Right lobe of liver (tissue), 6 donors: ENCODE measurements at regions not wholly inside any gene's neighbourhood (a gene's known extent, or its start where the extent isn't known, plus 50 kb on each side); places are given as distances from the start of the nearest gene placed in this dataset.

Source experiments
- ATAC-seq, 4 donors: fragments of 200-7000 bp; cut with Tn5 transposase; one replicate each; pipeline ENCODE4 v1.9.1; 2020; ENCODE audit warnings: mild to moderate bottlenecking in 4 of 4, moderate library complexity in 4 of 4
- DNase-seq, 3 donors: peaks; one replicate each; pipeline ENCODE4 v3.0.0-alpha.2; 2020
- H3K27ac ChIP-seq, 3 donors: fragments of 200-600 bp; one replicate each; pipeline ENCODE4 v1.8.0; 2022
- H3K27me3 ChIP-seq, 2 donors: fragments of 200-600 bp; one replicate each; pipeline ENCODE4 v1.8.0; 2022
- H3K36me3 ChIP-seq, 4 donors: fragments of 200-600 bp; sonication (generic) in 1 of 4; one replicate each; pipeline versions ENCODE4 v1.5.1 to v1.8.0; 2017 to 2022; ENCODE audit warnings: control low read depth in 1 of 4
- H3K4me1 ChIP-seq, 4 donors: fragments of 200-600 bp; sonication (generic) in 1 of 4; one replicate each; pipeline versions ENCODE4 v1.5.1 to v1.8.0; 2017 to 2022; ENCODE audit warnings: control low read depth in 1 of 4
- H3K4me3 ChIP-seq, 3 donors: fragments of 200-600 bp; one replicate each; pipeline ENCODE4 v1.8.0; 2022
- H3K9me3 ChIP-seq, 4 donors: fragments of 200-600 bp; sonication (generic) in 1 of 4; one replicate each; pipeline versions ENCODE4 v1.5.1 to v1.8.0; 2017 to 2022; ENCODE audit warnings: control low read depth in 1 of 4
- POLR2A ChIP-seq: fragments of 450-650 bp; IDR thresholded peaks from one replicate; pipeline ENCODE4 v1.6.1; 2017; ENCODE audit warnings: antibody characterized with exemption, mild to moderate bottlenecking
- WGBS: methylation state at CpG from one replicate; pipeline ENCODE4 v1.1.6; 2018; ENCODE audit warnings: low coverage, low lambda C conversion rate; ENCODE audit not compliant: insufficient coverage; ENCODE audit errors: missing lambda C conversion rate; 5-methylcytosine and 5-hydroxymethylcytosine counted together
- intact Hi-C, 2 donors: fragments of 100-400 bp; cut with DNase I; formaldehyde crosslinking; loops; one replicate each; pipeline versions ENCODE4 v1.11.2 to v1.14.1; 2022
- TF ChIP-seq, protein P1 (sequence below), 4 donors: fragments of 200-600 bp in 3 of 4; fragments of 450-650 bp in 1 of 4; IDR thresholded peaks; one replicate each; pipeline versions ENCODE4 v1.5.1 to v1.8.0; 2016 to 2022; ENCODE audit warnings: antibody characterized with exemption in 4 of 4, mild to moderate bottlenecking in 2 of 4
- donor health status: DM: no; HTN: yes; CAD: no.
- donor health status: DM: no; HTN: no; CAD: no.
- donor health status: DM: no; HTN: no; CAD: no.
- donor health status: DM: no; HTN: yes; CAD: no.
- donor health status: DM: no; HTN: yes; CAD: no.

DNA sequence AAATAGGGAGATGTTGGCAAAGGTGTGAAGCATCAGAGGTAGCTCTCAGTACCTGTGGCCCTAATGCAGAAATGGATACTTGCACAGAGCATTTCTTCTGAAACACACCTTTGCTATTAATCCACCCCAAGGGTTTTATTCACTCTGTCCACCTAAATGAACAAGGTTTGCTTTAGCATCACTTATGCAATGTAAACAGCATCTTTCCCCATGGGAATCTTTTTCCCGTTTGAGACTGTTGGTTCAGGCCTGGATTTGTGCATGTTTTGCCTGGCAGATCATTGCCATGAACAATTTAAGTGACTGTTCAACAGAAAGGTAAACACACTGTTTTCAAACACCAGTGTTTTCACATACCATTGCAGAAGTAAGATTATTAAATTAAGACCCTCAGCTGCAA lies 508.3 kb downstream of the SOX2 start:
- no peak for ATAC-seq
- intact Hi-C loops, result no loop called here
- Histone ChIP-seq H3K27ac (no peak overlapping the region), H3K9me3 (no peaks in the 10 kb centered on the region), H3K4me1 (no peaks in the 10 kb centered on the region), H3K4me3 (no peak overlapping the region), H3K36me3 (no peaks in the 10 kb centered on the region), H3K27me3 (no peaks in the 10 kb centered on the region)
- no peak for DNase-seq
- TF ChIP-seq POLR2A, result no peak
- TF ChIP-seq, protein P1, sequence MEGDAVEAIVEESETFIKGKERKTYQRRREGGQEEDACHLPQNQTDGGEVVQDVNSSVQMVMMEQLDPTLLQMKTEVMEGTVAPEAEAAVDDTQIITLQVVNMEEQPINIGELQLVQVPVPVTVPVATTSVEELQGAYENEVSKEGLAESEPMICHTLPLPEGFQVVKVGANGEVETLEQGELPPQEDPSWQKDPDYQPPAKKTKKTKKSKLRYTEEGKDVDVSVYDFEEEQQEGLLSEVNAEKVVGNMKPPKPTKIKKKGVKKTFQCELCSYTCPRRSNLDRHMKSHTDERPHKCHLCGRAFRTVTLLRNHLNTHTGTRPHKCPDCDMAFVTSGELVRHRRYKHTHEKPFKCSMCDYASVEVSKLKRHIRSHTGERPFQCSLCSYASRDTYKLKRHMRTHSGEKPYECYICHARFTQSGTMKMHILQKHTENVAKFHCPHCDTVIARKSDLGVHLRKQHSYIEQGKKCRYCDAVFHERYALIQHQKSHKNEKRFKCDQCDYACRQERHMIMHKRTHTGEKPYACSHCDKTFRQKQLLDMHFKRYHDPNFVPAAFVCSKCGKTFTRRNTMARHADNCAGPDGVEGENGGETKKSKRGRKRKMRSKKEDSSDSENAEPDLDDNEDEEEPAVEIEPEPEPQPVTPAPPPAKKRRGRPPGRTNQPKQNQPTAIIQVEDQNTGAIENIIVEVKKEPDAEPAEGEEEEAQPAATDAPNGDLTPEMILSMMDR (IDR thresholded peaks at IDR 0.05), result no peak
- 6% methylated on average over 1 of the region's 1 CpG for WGBS

GRCh38 chr3:182220471-182220870 lies 508.7 kb downstream of the SOX2 start:
- H3K9me3 ChIP-seq, result no peaks in the 10 kb centered on the region
- H3K36me3 ChIP-seq, result no peaks in the 10 kb centered on the region
- no peak for DNase-seq
- WGBS, result 70% methylated on average over 1 of the region's 1 CpG
- no peaks in the 10 kb centered on the region for H3K27me3 ChIP-seq
- no peaks in the 10 kb centered on the region for H3K4me1 ChIP-seq
- H3K27ac ChIP-seq, result no peak overlapping the region
- no peak for ATAC-seq
- intact Hi-C loops, result no loop called here
- TF ChIP-seq POLR2A, result no peak
- TF ChIP-seq, protein P1 (IDR thresholded peaks at IDR 0.05), result no peak
- no peak overlapping the region for H3K4me3 ChIP-seq

- DNase-seq (no peak), ATAC-seq (no peak)
- Histone ChIP-seq H3K4me3 (no peak overlapping the region), H3K4me1 (no peaks in the 10 kb centered on the region), H3K27me3 (no peaks in the 10 kb centered on the region), H3K9me3 (no peaks in the 10 kb centered on the region), H3K27ac (no peak overlapping the region), H3K36me3 (no peaks in the 10 kb centered on the region)
- intact Hi-C loops, result no loop called here
- 37% methylated on average over 4 of the region's 4 CpGs for WGBS
- TF ChIP-seq, protein P1 (IDR thresholded peaks at IDR 0.05), result no peak
- no peak for TF ChIP-seq POLR2A
Measured at GRCh38 chr3:182226995-182227394, 515.3 kb downstream of the SOX2 start.

DNA sequence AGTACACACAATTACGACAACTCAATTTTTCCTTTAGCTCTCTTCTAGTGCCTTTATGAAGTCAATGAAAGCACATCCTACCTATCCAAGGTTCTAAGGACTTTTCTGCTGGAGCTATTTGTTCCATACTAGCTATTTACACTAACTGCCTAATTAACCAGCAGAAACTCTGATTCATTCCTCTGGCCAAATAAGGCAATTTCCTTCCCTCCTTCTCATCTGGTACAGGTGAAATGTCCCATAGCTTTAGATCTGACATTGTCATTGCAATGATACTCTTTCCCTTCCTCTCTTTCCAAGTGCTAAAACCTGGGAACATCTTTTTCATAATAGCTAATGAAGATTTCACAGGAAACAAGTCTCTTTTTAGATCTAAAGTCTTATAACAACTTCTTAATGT lies 521.7 kb downstream of the SOX2 start:
- intact Hi-C loops, result no loop called here
- no peak for ATAC-seq
- H3K27me3 ChIP-seq, result no peaks in the 10 kb centered on the region

More for the DNA sequence above, 521.7 kb downstream of the SOX2 start:
- Histone ChIP-seq H3K4me1 (no peaks in the 10 kb centered on the region), H3K9me3 (no peaks in the 10 kb centered on the region), H3K27ac (no peak overlapping the region), H3K36me3 (no peaks in the 10 kb centered on the region), H3K4me3 (no peak overlapping the region)
- DNase-seq, result no peak
- 100% methylated on average over 1 of the region's 1 CpG for WGBS
- no peak for TF ChIP-seq POLR2A
- TF ChIP-seq, protein P1 (IDR thresholded peaks at IDR 0.05), result no peak
